ENCODE measurements at regions not wholly inside any gene's neighbourhood (a gene's known extent, or its start where the extent isn't known, plus 50 kb on each side); places are given as distances from the start of the nearest gene placed in this dataset.
A peak's percentile ranks its signal among the peaks of the same experiment; 100 is the strongest.

DNA sequence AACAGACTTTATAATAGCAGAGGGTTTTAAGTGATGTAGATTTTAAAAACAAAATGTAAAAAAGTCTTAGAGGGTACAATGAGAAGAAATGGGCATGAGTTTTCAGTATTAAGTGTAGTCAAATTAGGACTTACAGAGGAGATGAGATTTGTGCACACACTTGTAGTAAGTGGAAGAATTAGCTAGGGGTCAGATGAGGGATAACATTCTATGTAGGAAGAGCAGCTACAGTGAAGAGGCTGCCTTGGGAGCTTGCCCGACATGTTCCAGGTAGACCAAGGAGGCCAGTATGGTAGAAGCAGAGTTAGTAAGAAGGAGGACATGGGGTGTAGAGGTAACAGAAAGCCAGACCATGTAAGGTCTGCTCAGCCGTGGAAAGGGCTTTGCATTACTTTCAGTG, 189.2 kb upstream of the DSEL start:
- TF ChIP-seq, protein P1, sequence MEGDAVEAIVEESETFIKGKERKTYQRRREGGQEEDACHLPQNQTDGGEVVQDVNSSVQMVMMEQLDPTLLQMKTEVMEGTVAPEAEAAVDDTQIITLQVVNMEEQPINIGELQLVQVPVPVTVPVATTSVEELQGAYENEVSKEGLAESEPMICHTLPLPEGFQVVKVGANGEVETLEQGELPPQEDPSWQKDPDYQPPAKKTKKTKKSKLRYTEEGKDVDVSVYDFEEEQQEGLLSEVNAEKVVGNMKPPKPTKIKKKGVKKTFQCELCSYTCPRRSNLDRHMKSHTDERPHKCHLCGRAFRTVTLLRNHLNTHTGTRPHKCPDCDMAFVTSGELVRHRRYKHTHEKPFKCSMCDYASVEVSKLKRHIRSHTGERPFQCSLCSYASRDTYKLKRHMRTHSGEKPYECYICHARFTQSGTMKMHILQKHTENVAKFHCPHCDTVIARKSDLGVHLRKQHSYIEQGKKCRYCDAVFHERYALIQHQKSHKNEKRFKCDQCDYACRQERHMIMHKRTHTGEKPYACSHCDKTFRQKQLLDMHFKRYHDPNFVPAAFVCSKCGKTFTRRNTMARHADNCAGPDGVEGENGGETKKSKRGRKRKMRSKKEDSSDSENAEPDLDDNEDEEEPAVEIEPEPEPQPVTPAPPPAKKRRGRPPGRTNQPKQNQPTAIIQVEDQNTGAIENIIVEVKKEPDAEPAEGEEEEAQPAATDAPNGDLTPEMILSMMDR (IDR thresholded peaks at IDR 0.05; ENCODE audit: control extremely low read depth, extremely low read depth), result no peak
- Histone ChIP-seq H3K36me3 (ENCODE audit: control insufficient read depth in 4 of 4, insufficient read depth in 4 of 4, low read length in 4 of 4) (no peaks in the 10 kb centered on the region), H3K9ac (ENCODE audit: insufficient read depth in 1 of 2, low read length in 2 of 2) (no peak overlapping the region), H3K27me3 (ENCODE audit: control insufficient read depth in 3 of 3, insufficient read depth in 3 of 3, low read length in 2 of 3) (no peaks in the 10 kb centered on the region), H3K27ac (ENCODE audit: low read depth in 1 of 2, low read length in 1 of 2) (no peak overlapping the region), H3K9me3 (ENCODE audit: control insufficient read depth in 4 of 4, insufficient read depth in 3 of 4, low read length in 3 of 4) (no peaks in the 10 kb centered on the region), H3K4me3 (no peak overlapping the region), H3K4me1 (ENCODE audit: control insufficient read depth in 5 of 5, insufficient read depth in 5 of 5, low read length in 5 of 5) (no peaks in the 10 kb centered on the region)
- WGBS, 2 donors, result 79 to 84% methylated on average over 2 of the region's 2 CpGs
- ATAC-seq (ENCODE audit: insufficient read depth, low FRiP score) (no peak), DNase-seq (peak in 1 of 3 donors; percentile 6)

DNA sequence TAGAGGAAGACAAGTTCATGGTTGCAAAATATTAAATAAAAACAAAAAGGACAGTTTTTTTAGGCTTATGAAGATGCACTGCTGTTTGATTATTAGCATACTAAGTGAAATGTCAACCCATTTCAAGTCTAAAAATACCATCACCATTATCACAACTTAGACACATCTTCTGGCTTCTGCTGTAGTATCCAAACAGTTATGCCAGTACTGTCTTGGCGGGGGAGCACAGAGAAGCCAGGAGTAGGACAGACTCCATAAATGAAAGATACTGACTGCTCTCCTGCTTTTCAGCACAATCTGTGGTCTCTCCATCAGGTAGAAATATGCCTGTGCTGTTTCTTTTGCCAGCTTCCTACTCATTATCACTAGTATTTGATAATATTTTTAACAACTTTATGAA, 179.2 kb upstream of the DSEL start:
- no peaks in the 10 kb centered on the region for H3K36me3 ChIP-seq (ENCODE audit: control insufficient read depth in 4 of 4, insufficient read depth in 4 of 4, low read length in 4 of 4)
- no peak overlapping the region for H3K9ac ChIP-seq (ENCODE audit: insufficient read depth in 1 of 2, low read length in 2 of 2)
- TF ChIP-seq, protein P1 (IDR thresholded peaks at IDR 0.05; ENCODE audit: control extremely low read depth, extremely low read depth), result no peak
- H3K27ac ChIP-seq (ENCODE audit: low read depth in 1 of 2, low read length in 1 of 2), result no peak overlapping the region
- no peak for ATAC-seq (ENCODE audit: insufficient read depth, low FRiP score)
- DNase-seq, result no peak
- H3K4me3 ChIP-seq, result no peak overlapping the region
- no peaks in the 10 kb centered on the region for H3K4me1 ChIP-seq (ENCODE audit: control insufficient read depth in 5 of 5, insufficient read depth in 5 of 5, low read length in 5 of 5)
- H3K27me3 ChIP-seq (ENCODE audit: control insufficient read depth in 3 of 3, insufficient read depth in 3 of 3, low read length in 2 of 3), result no peaks in the 10 kb centered on the region
- 88 to 90% methylated on average over 1 of the region's 1 CpG for WGBS, 2 donors
- H3K9me3 ChIP-seq (ENCODE audit: control insufficient read depth in 4 of 4, insufficient read depth in 3 of 4, low read length in 3 of 4), result peaks cover 0 to 3% (median 1%) of the 10 kb centered on the region in 4 donors

DNA sequence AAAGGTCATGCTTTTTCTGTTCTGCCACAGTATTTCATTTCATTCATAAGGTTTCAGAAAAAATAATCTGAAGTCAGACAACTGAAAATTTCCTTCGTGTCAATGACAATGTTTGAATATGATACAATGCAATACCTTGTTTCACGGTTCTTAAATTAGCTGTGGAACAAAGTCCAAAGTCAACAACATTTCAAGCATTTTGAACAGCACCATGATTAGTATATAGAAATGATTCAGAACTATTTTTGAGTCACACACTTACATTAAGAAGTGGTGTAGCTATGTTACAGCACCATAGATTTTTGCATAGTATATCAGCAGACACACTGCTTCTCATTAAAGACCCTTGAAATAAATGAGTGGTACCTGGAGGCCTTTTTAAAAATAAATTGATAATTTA, 178.3 kb upstream of the DSEL start:
- TF ChIP-seq, protein P1 (IDR thresholded peaks at IDR 0.05; ENCODE audit: control extremely low read depth, extremely low read depth), result no peak
- H3K4me1 ChIP-seq (ENCODE audit: control insufficient read depth in 5 of 5, insufficient read depth in 5 of 5, low read length in 5 of 5), result no peaks in the 10 kb centered on the region
- H3K27me3 ChIP-seq (ENCODE audit: control insufficient read depth in 3 of 3, insufficient read depth in 3 of 3, low read length in 2 of 3), result no peaks in the 10 kb centered on the region
- H3K9ac ChIP-seq (ENCODE audit: insufficient read depth in 1 of 2, low read length in 2 of 2), result no peak overlapping the region
- H3K4me3 ChIP-seq, result no peak overlapping the region
- 57 to 67% methylated on average over 2 of the region's 2 CpGs for WGBS, 2 donors
- no peak overlapping the region for H3K27ac ChIP-seq (ENCODE audit: low read depth in 1 of 2, low read length in 1 of 2)
- DNase-seq, result no peak
- H3K36me3 ChIP-seq (ENCODE audit: control insufficient read depth in 4 of 4, insufficient read depth in 4 of 4, low read length in 4 of 4), result no peaks in the 10 kb centered on the region
- H3K9me3 ChIP-seq (ENCODE audit: control insufficient read depth in 4 of 4, insufficient read depth in 3 of 4, low read length in 3 of 4), result peaks cover 0 to 6% (median 0%) of the 10 kb centered on the region in 4 donors
- ATAC-seq (ENCODE audit: insufficient read depth, low FRiP score), result no peak

DNA sequence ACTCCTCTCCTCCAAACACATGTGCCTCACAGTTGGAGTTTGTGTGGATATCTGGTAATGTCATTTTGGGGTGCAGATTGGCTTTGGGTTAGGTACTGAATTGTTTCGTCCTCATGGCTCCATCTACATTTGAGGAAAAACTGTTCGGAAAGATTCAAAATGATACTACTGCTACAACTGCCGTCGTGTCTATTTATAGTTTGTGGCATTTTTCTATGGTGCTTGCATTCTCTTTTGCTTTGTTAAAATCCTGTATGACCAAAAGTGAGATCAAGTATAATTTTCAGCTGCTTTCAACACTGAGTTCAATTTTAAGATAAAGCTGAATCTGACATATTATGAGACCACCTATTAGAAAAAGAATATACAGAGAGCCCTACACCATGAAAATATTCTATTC, 176.3 kb upstream of the DSEL start:
- Histone ChIP-seq H3K4me1 (ENCODE audit: control insufficient read depth in 5 of 5, insufficient read depth in 5 of 5, low read length in 5 of 5) (no peaks in the 10 kb centered on the region), H3K9me3 (ENCODE audit: control insufficient read depth in 4 of 4, insufficient read depth in 3 of 4, low read length in 3 of 4) (peaks cover 0 to 6% (median 0%) of the 10 kb centered on the region in 4 donors), H3K9ac (ENCODE audit: insufficient read depth in 1 of 2, low read length in 2 of 2) (no peak overlapping the region), H3K27me3 (ENCODE audit: control insufficient read depth in 3 of 3, insufficient read depth in 3 of 3, low read length in 2 of 3) (no peaks in the 10 kb centered on the region), H3K36me3 (ENCODE audit: control insufficient read depth in 4 of 4, insufficient read depth in 4 of 4, low read length in 4 of 4) (no peaks in the 10 kb centered on the region), H3K27ac (ENCODE audit: low read depth in 1 of 2, low read length in 1 of 2) (no peak overlapping the region), H3K4me3 (no peak overlapping the region)
- TF ChIP-seq, protein P1 (IDR thresholded peaks at IDR 0.05; ENCODE audit: control extremely low read depth, extremely low read depth), result no peak
- ATAC-seq (ENCODE audit: insufficient read depth, low FRiP score) (no peak), DNase-seq (no peak)
- WGBS, 2 donors, result 89 to 90% methylated on average over 4 of the region's 4 CpGs

Measured in lung (tissue), 11 donors.